ENCODE measurements at regions not wholly inside any gene's neighbourhood (a gene's known extent, or its start where the extent isn't known, plus 50 kb on each side); places are given as distances from the start of the nearest gene placed in this dataset.

GRCh38 chr16:73737637-73738036, 559.0 kb upstream of the PSMD7 start:
- TF ChIP-seq, protein P1, sequence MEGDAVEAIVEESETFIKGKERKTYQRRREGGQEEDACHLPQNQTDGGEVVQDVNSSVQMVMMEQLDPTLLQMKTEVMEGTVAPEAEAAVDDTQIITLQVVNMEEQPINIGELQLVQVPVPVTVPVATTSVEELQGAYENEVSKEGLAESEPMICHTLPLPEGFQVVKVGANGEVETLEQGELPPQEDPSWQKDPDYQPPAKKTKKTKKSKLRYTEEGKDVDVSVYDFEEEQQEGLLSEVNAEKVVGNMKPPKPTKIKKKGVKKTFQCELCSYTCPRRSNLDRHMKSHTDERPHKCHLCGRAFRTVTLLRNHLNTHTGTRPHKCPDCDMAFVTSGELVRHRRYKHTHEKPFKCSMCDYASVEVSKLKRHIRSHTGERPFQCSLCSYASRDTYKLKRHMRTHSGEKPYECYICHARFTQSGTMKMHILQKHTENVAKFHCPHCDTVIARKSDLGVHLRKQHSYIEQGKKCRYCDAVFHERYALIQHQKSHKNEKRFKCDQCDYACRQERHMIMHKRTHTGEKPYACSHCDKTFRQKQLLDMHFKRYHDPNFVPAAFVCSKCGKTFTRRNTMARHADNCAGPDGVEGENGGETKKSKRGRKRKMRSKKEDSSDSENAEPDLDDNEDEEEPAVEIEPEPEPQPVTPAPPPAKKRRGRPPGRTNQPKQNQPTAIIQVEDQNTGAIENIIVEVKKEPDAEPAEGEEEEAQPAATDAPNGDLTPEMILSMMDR (conservative IDR thresholded peaks at IDR 0.05): no peak
- H3K27me3 Mint-ChIP-seq: peaks cover 13% of the 10 kb centered on the region
- no peak for DNase-seq (ENCODE audit: extremely low spot score, unreplicated experiment)
- H3K27ac Mint-ChIP-seq: no peak overlapping the region
- H3K4me3 Mint-ChIP-seq: no peak overlapping the region
- H3K4me1 Mint-ChIP-seq (ENCODE audit: unreplicated experiment): peaks cover 8% of the 10 kb centered on the region
- H3K36me3 Mint-ChIP-seq: peaks cover 3% of the 10 kb centered on the region
- peaks cover 3% of the 10 kb centered on the region for H3K9me3 Mint-ChIP-seq

DNA sequence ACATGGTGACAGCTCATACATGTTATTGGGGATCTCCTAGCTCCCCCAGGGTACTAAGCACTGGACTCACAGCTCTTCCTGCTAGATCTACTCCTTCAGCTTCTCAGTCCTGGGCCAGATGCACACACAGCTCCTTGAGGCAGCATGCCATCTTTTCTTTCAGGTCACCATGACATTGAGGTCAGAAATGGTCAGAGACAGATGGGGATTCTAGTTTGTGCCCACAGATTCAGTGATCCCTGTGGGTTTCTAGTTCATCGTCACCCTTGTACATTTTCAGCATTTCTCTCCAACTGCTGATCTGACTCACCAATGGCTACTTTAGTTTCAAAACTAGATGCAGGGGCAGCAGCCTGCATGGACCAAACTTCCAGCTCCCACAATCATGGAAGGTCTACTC, 560.7 kb upstream of the PSMD7 start:
- TF ChIP-seq, protein P1 (conservative IDR thresholded peaks at IDR 0.05): no peak
- Mint-ChIP-seq H3K4me3 (no peak overlapping the region), H3K4me1 (ENCODE audit: unreplicated experiment) (peaks cover 8% of the 10 kb centered on the region), H3K27ac (no peak overlapping the region), H3K27me3 (peaks cover 11% of the 10 kb centered on the region), H3K9me3 (peaks cover 6% of the 10 kb centered on the region), H3K36me3 (peaks cover 3% of the 10 kb centered on the region)
- DNase-seq (ENCODE audit: extremely low spot score, unreplicated experiment): no peak

- Mint-ChIP-seq H3K27ac (no peak overlapping the region), H3K9me3 (peaks cover 11% of the 10 kb centered on the region), H3K4me3 (no peak overlapping the region), H3K4me1 (ENCODE audit: unreplicated experiment) (peaks cover 8% of the 10 kb centered on the region), H3K36me3 (peaks cover 3% of the 10 kb centered on the region), H3K27me3 (peaks cover 11% of the 10 kb centered on the region)
- DNase-seq (ENCODE audit: extremely low spot score, unreplicated experiment): no peak
- TF ChIP-seq, protein P1 (conservative IDR thresholded peaks at IDR 0.05): no peak
Observed at GRCh38 chr16:73735018-73735417, 561.6 kb upstream of the PSMD7 start.

DNA sequence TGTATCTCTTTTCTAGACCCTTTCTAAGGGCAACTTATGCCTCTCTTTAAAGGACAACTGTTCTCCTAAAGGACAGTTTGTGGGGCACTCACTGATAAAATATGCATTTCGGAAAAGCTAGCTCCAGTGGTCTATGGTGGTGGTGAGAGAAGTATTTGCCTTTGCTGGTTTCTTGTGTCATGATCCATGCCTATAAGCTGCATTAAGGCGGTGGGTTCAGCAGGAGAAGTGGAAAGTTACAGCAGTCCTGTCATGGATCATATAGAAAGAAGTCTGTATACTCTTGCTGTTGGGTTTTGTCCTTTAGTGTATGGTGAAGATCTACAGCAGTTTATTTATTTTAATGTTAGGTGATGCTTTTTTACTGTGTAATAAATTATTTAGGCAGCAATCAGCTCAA, 563.9 kb upstream of the PSMD7 start:
- no peak for DNase-seq (ENCODE audit: extremely low spot score, unreplicated experiment)
- Mint-ChIP-seq H3K4me3 (no peak overlapping the region), H3K27ac (no peak overlapping the region), H3K4me1 (ENCODE audit: unreplicated experiment) (peaks cover 5% of the 10 kb centered on the region), H3K36me3 (peaks cover 6% of the 10 kb centered on the region), H3K9me3 (peaks cover 15% of the 10 kb centered on the region), H3K27me3 (peaks cover 4% of the 10 kb centered on the region)
- TF ChIP-seq, protein P1 (conservative IDR thresholded peaks at IDR 0.05): no peak

GRCh38 chr16:73732143-73732542, 564.5 kb upstream of the PSMD7 start:
- Mint-ChIP-seq H3K27me3 (no peaks in the 10 kb centered on the region), H3K4me3 (no peak overlapping the region), H3K36me3 (peaks cover 6% of the 10 kb centered on the region), H3K27ac (no peak overlapping the region), H3K9me3 (peaks cover 15% of the 10 kb centered on the region), H3K4me1 (ENCODE audit: unreplicated experiment) (no peaks in the 10 kb centered on the region)
- TF ChIP-seq, protein P1 (conservative IDR thresholded peaks at IDR 0.05): no peak
- DNase-seq (ENCODE audit: extremely low spot score, unreplicated experiment): no peak
